Suprapubic skin (tissue), 4 donors: ENCODE measurements at regions not wholly inside any gene's neighbourhood (a gene's known extent, or its start where the extent isn't known, plus 50 kb on each side); places are given as distances from the start of the nearest gene placed in this dataset.

Experiments used
- EP300 ChIP-seq: sonication (generic); formaldehyde crosslinking; IDR thresholded peaks from one replicate; pipeline ENCODE4 v1.6.1; 2017; ENCODE audit warnings: antibody characterized with exemption
- POLR2A ChIP-seq, 2 donors: fragments of 450-650 bp; IDR thresholded peaks; one replicate each; pipeline ENCODE4 v1.6.1; 2017; ENCODE audit warnings: antibody characterized with exemption in 2 of 2, mild to moderate bottlenecking in 2 of 2, moderate library complexity in 2 of 2
- POLR2AphosphoS5 ChIP-seq, 3 donors: sonication (generic); formaldehyde crosslinking; IDR thresholded peaks; one replicate each; pipeline ENCODE4 v1.6.1; 2017; ENCODE audit warnings: antibody characterized with exemption in 3 of 3
- TF ChIP-seq, protein P1 (sequence below), 2 donors: fragments of 200-600 bp in 1 of 2; fragments of 450-650 bp in 1 of 2; sonication (generic) in 1 of 2; IDR thresholded peaks; one replicate each; pipeline ENCODE4 v1.5.1; 2016 to 2019; ENCODE audit warnings: antibody characterized with exemption in 2 of 2, mild to moderate bottlenecking in 1 of 2, moderate library complexity in 1 of 2

DNA sequence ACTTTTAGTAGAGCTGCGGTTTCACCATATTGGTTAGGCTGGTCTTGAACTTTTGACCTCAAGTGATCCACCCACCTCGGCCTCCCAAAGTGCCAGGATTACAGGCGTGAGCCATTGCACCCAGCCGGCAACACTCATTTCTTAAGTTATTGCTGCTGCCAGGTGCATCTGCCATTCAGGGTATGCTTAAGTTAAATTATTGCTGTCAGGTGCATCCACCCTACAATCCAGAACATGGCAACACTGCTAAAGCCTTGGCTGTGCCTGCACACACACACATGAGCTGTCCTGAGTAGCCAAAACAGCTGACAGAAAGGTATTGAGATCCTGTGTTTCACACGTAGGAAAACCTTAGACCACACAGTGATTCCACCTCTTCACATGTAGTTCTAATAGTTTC is 148.2 kb downstream of the FAM161A start:
- TF ChIP-seq, protein P1, sequence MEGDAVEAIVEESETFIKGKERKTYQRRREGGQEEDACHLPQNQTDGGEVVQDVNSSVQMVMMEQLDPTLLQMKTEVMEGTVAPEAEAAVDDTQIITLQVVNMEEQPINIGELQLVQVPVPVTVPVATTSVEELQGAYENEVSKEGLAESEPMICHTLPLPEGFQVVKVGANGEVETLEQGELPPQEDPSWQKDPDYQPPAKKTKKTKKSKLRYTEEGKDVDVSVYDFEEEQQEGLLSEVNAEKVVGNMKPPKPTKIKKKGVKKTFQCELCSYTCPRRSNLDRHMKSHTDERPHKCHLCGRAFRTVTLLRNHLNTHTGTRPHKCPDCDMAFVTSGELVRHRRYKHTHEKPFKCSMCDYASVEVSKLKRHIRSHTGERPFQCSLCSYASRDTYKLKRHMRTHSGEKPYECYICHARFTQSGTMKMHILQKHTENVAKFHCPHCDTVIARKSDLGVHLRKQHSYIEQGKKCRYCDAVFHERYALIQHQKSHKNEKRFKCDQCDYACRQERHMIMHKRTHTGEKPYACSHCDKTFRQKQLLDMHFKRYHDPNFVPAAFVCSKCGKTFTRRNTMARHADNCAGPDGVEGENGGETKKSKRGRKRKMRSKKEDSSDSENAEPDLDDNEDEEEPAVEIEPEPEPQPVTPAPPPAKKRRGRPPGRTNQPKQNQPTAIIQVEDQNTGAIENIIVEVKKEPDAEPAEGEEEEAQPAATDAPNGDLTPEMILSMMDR (IDR thresholded peaks at IDR 0.05): no peak
- TF ChIP-seq POLR2AphosphoS5 (IDR thresholded peaks at IDR 0.05): no peak
- TF ChIP-seq POLR2A (IDR thresholded peaks at IDR 0.05): no peak
- TF ChIP-seq EP300: no peak
